ENCODE measurements at regions not wholly inside any gene's neighbourhood (a gene's known extent, or its start where the extent isn't known, plus 50 kb on each side); places are given as distances from the start of the nearest gene placed in this dataset.

- TF ChIP-seq TAF1 (IDR thresholded peaks at IDR 0.05; ENCODE audit: low read depth) (no peak), NFIC (IDR thresholded peaks at IDR 0.05) (no peak), MAX (IDR thresholded peaks at IDR 0.05) (no peak), YY1 (IDR thresholded peaks at IDR 0.05; ENCODE audit: low read depth) (no peak), CEBPB (IDR thresholded peaks at IDR 0.05) (no peak), EP300 (IDR thresholded peaks at IDR 0.05; ENCODE audit: borderline replicate concordance) (no peak), RAD21 (IDR thresholded peaks at IDR 0.05; ENCODE audit: low read depth) (no peak), CREB1 (IDR thresholded peaks at IDR 0.05; ENCODE audit: low read depth) (no peak), FOXM1 (IDR thresholded peaks at IDR 0.05; ENCODE audit: borderline replicate concordance, low read depth) (no peak)
- TF ChIP-seq, protein P1, sequence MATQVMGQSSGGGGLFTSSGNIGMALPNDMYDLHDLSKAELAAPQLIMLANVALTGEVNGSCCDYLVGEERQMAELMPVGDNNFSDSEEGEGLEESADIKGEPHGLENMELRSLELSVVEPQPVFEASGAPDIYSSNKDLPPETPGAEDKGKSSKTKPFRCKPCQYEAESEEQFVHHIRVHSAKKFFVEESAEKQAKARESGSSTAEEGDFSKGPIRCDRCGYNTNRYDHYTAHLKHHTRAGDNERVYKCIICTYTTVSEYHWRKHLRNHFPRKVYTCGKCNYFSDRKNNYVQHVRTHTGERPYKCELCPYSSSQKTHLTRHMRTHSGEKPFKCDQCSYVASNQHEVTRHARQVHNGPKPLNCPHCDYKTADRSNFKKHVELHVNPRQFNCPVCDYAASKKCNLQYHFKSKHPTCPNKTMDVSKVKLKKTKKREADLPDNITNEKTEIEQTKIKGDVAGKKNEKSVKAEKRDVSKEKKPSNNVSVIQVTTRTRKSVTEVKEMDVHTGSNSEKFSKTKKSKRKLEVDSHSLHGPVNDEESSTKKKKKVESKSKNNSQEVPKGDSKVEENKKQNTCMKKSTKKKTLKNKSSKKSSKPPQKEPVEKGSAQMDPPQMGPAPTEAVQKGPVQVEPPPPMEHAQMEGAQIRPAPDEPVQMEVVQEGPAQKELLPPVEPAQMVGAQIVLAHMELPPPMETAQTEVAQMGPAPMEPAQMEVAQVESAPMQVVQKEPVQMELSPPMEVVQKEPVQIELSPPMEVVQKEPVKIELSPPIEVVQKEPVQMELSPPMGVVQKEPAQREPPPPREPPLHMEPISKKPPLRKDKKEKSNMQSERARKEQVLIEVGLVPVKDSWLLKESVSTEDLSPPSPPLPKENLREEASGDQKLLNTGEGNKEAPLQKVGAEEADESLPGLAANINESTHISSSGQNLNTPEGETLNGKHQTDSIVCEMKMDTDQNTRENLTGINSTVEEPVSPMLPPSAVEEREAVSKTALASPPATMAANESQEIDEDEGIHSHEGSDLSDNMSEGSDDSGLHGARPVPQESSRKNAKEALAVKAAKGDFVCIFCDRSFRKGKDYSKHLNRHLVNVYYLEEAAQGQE (IDR thresholded peaks at IDR 0.05; ENCODE audit: low read depth) = no peak
Observed at GRCh38 chr16:55947366-55947765, 72.2 kb upstream of the CES5A start.

All from Ishikawa (cell line).